ENCODE measurements at regions not wholly inside any gene's neighbourhood (a gene's known extent, or its start where the extent isn't known, plus 50 kb on each side); places are given as distances from the start of the nearest gene placed in this dataset.
A peak's percentile ranks its signal among the peaks of the same experiment; 100 is the strongest.

DNA sequence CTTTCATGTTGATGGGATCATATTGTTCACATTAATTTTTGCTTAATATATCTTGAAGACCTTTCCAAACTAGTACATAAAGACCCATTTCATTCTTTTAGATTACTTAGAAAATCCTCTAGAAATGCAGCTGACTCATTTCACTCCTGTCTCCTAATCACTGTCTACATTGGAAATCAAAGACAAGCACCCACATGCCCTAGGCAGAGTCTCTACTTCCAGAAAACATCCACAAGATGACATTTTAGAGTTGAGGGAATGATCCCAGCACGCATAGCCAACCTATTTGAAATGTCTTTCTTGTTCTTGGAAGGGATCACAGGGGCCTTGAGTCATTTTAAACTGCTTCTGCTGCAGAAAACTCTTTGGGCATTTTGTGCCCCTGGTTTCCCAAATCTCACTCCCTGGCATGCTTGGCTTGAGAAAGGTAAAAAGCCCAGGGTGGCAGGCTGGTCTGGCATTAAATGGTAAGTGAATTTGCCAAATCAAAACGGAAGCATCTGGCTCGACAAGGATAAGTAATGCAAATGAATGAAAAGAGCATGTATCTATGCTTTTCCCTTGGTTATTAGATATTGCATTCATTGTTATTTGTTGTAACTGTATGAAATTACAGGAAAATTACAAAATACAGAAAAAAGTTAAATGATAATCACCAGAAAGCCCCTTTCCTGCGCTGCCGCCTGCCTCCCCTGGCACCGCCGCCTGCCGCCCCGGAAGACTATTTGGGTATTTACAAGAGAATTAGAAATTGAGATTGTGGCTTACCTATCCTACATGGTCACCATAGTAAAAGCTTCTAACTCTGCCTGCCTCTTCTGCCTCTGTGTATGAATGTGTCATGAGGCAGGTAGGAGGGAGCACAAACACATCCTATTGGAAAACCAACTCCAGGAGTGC, 225.3 kb downstream of the PTEN start:
- Histone ChIP-seq H3K27me3 (ENCODE audit: control insufficient read depth, insufficient read depth, low read length) (no peaks in the 10 kb centered on the region), H3K4me3 (ENCODE audit: low read length in 3 of 3) (no peak overlapping the region), H3K9me3 (ENCODE audit: control insufficient read depth in 2 of 3, insufficient read depth in 1 of 3, low read length in 3 of 3) (no peaks in the 10 kb centered on the region), H3K9ac (ENCODE audit: low read length in 3 of 3) (no peak overlapping the region), H3K36me3 (ENCODE audit: control insufficient read depth in 2 of 3, insufficient read depth in 3 of 3, low read length in 3 of 3) (no peaks in the 10 kb centered on the region), H3K27ac (ENCODE audit: low read depth in 2 of 2, low read length in 2 of 2) (no peak overlapping the region), H3K4me1 (ENCODE audit: control insufficient read depth in 2 of 3, insufficient read depth in 2 of 3, low read depth in 1 of 3, low read length in 3 of 3) (peaks cover 0 to 6% (median 2%) of the 10 kb centered on the region in 3 donors)
- DNase-seq (no peak), FAIRE-seq (no peak)
- TF ChIP-seq, protein P1, sequence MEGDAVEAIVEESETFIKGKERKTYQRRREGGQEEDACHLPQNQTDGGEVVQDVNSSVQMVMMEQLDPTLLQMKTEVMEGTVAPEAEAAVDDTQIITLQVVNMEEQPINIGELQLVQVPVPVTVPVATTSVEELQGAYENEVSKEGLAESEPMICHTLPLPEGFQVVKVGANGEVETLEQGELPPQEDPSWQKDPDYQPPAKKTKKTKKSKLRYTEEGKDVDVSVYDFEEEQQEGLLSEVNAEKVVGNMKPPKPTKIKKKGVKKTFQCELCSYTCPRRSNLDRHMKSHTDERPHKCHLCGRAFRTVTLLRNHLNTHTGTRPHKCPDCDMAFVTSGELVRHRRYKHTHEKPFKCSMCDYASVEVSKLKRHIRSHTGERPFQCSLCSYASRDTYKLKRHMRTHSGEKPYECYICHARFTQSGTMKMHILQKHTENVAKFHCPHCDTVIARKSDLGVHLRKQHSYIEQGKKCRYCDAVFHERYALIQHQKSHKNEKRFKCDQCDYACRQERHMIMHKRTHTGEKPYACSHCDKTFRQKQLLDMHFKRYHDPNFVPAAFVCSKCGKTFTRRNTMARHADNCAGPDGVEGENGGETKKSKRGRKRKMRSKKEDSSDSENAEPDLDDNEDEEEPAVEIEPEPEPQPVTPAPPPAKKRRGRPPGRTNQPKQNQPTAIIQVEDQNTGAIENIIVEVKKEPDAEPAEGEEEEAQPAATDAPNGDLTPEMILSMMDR (IDR thresholded peaks at IDR 0.05; ENCODE audit: borderline replicate concordance, extremely low read depth, insufficient read depth): no peak
- intact Hi-C loops (cut with DNase I): no loop called here

DNA sequence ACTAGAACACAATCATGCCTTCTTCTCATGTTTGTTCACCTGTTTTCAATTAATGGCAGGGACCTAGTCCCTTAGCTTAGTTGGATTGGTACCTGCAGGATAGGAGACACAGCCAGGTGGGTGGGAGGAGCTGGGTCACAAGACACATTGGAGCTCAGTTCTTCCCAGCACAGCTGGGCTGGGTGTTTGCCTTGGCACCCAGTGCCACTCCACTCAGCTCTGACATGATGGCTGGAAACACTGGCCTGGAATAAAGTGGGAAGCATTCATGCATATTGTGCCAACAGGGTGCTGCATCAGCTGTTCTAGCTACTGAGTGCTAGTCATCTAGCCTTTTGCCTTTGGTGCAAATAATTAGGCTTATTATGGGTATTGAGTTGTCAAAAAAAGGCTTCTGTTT, 226.1 kb downstream of the PTEN start:
- DNase-seq: peak in 1 of 5 donors; percentile 75
- Histone ChIP-seq H3K27ac (ENCODE audit: low read depth in 2 of 2, low read length in 2 of 2) (no peak overlapping the region), H3K27me3 (ENCODE audit: control insufficient read depth, insufficient read depth, low read length) (no peaks in the 10 kb centered on the region), H3K4me3 (ENCODE audit: low read length in 3 of 3) (no peak overlapping the region), H3K9ac (ENCODE audit: low read length in 3 of 3) (no peak overlapping the region), H3K9me3 (ENCODE audit: control insufficient read depth in 2 of 3, insufficient read depth in 1 of 3, low read length in 3 of 3) (no peaks in the 10 kb centered on the region), H3K4me1 (ENCODE audit: control insufficient read depth in 2 of 3, insufficient read depth in 2 of 3, low read depth in 1 of 3, low read length in 3 of 3) (peaks cover 0 to 6% (median 0%) of the 10 kb centered on the region in 3 donors), H3K36me3 (ENCODE audit: control insufficient read depth in 2 of 3, insufficient read depth in 3 of 3, low read length in 3 of 3) (no peaks in the 10 kb centered on the region)
- intact Hi-C loops (cut with DNase I): no loop called here
- FAIRE-seq: no peak
- TF ChIP-seq, protein P1 (IDR thresholded peaks at IDR 0.05; ENCODE audit: borderline replicate concordance, extremely low read depth, insufficient read depth): no peak

DNA sequence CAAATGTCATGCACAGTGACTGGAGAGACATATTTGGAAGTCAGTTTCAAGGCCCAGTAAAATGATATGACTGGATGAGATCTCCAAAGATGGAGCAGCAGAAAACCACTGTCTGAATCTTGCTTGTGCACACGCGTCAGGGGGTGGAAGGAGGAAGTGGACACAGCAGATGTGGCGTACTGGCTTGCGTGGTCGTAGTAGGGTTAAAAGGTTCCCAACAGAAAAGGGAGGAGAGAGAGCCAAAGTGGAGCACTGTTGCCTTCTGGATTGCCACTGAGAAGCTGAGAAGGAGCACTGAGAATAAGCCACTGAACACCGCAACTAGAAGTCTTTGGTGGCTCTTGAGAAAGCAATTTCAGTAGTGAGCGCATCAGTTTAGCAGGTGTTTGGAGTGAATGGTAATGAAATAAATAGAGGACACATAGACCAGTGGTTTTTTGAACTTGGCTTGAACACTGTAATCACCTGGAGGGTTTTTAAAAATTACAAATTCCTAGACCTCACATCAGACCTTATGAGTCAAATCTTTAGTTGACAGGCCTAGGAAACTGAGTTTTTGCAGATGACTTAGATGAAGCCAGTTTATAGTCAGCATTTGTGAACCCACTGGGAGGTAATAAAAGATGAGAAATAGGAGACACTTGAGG, 227.3 kb downstream of the PTEN start:
- TF ChIP-seq, protein P1 (IDR thresholded peaks at IDR 0.05; ENCODE audit: borderline replicate concordance, extremely low read depth, insufficient read depth): no peak
- Histone ChIP-seq H3K27me3 (ENCODE audit: control insufficient read depth, insufficient read depth, low read length) (no peaks in the 10 kb centered on the region), H3K9me3 (ENCODE audit: control insufficient read depth in 2 of 3, insufficient read depth in 1 of 3, low read length in 3 of 3) (no peaks in the 10 kb centered on the region), H3K27ac (ENCODE audit: low read depth in 2 of 2, low read length in 2 of 2) (no peak overlapping the region), H3K9ac (ENCODE audit: low read length in 3 of 3) (no peak overlapping the region), H3K4me1 (ENCODE audit: control insufficient read depth in 2 of 3, insufficient read depth in 2 of 3, low read depth in 1 of 3, low read length in 3 of 3) (peaks cover 0 to 6% (median 0%) of the 10 kb centered on the region in 3 donors), H3K4me3 (ENCODE audit: low read length in 3 of 3) (no peak overlapping the region), H3K36me3 (ENCODE audit: control insufficient read depth in 2 of 3, insufficient read depth in 3 of 3, low read length in 3 of 3) (no peaks in the 10 kb centered on the region)
- intact Hi-C loops (cut with DNase I): no loop called here
- DNase-seq (no peak), FAIRE-seq (no peak)

Measured in kidney (tissue), 13 donors.